Neural cell (in vitro differentiated cells): ENCODE measurements at regions not wholly inside any gene's neighbourhood (a gene's known extent, or its start where the extent isn't known, plus 50 kb on each side); places are given as distances from the start of the nearest gene placed in this dataset.

Experiments used
- H2AFZ ChIP-seq: fragments of 200-600, 300-800 bp; sonication (generic), shearing (Covaris generic); 2 replicates; pipeline ENCODE4 v1.6.0; 2014; ENCODE audit warnings: low read depth, mild to moderate bottlenecking, antibody characterized with exemption, low read length, moderate library complexity
- H3F3A ChIP-seq: fragments of 200-600 bp; shearing (Covaris generic); 2 replicates; pipeline ENCODE4 v1.6.1; 2016; ENCODE audit warnings: mild to moderate bottlenecking, moderate library complexity, mixed read lengths, antibody characterized with exemption, low read length; ENCODE audit not compliant: insufficient read depth, poor library complexity, severe bottlenecking
- H3K27ac ChIP-seq: fragments of 200-600, 300-800 bp; sonication (generic), shearing (Covaris generic); 2 replicates; pipeline ENCODE4 v1.5.1; 2014; ENCODE audit warnings: mild to moderate bottlenecking, low read length, moderate library complexity
- H3K27me3 ChIP-seq: fragments of 300-800, 200-600 bp; sonication (generic), shearing (Covaris generic); 2 replicates; pipeline ENCODE4 v1.6.0; 2014; ENCODE audit warnings: mild to moderate bottlenecking, low read depth, low read length, moderate library complexity; ENCODE audit not compliant: insufficient read depth
- H3K36me3 ChIP-seq: fragments of 300-800, 200-600 bp; sonication (generic), shearing (Covaris generic); 2 replicates; pipeline ENCODE4 v1.5.1; 2014; ENCODE audit warnings: mild to moderate bottlenecking, antibody characterized with exemption, low read length, moderate library complexity; ENCODE audit not compliant: insufficient read depth
- H3K4me2 ChIP-seq: fragments of 300-800, 200-600 bp; sonication (generic), shearing (Covaris generic); 2 replicates; pipeline ENCODE4 v1.6.0; 2014; ENCODE audit warnings: mild to moderate bottlenecking, low read length
- H3K4me3 ChIP-seq: fragments of 300-800, 200-600 bp; sonication (generic), shearing (Covaris generic); 2 replicates; pipeline ENCODE4 v1.5.1; 2014; ENCODE audit warnings: mild to moderate bottlenecking, low read length, moderate library complexity
- H3K79me2 ChIP-seq: fragments of 200-600 bp; shearing (Covaris generic); replicated peaks from 2 replicates; pipeline ENCODE4 v1.6.0; 2014; ENCODE audit warnings: mild to moderate bottlenecking, low read length, moderate library complexity; ENCODE audit not compliant: insufficient read depth
- H3K9ac ChIP-seq: fragments of 300-800, 200-600 bp; sonication (generic), shearing (Covaris generic); 2 replicates; pipeline ENCODE4 v1.6.1; 2016; ENCODE audit warnings: mild to moderate bottlenecking, low read length, mixed read lengths
- H3K9me2 ChIP-seq: fragments of 200-600 bp; shearing (Covaris generic); 2 replicates; pipeline ENCODE4 v1.6.1; 2016; ENCODE audit warnings: mild to moderate bottlenecking, low read length, mixed read lengths; ENCODE audit not compliant: insufficient read depth
- H3K9me3 ChIP-seq: fragments of 200-600, 300-800 bp; sonication (generic), shearing (Covaris generic); 2 replicates; pipeline ENCODE4 v1.6.1; 2016; ENCODE audit warnings: mild to moderate bottlenecking, mixed run types, low read length, moderate library complexity, mixed read lengths
- H4K20me1 ChIP-seq: fragments of 200-600 bp; shearing (Covaris generic); 2 replicates; pipeline ENCODE4 v1.6.1; 2016; ENCODE audit warnings: mild to moderate bottlenecking, mixed run types; ENCODE audit not compliant: insufficient read depth
- EP300 ChIP-seq: fragments of 450-650 bp; conservative IDR thresholded peaks from 2 replicates; pipeline ENCODE4 v1.6.1; 2014; ENCODE audit warnings: antibody characterized with exemption, mild to moderate bottlenecking, moderate library complexity; ENCODE audit not compliant: poor library complexity, severe bottlenecking
- EZH2 ChIP-seq: fragments of 200-600, 300-800 bp; shearing (Covaris generic), sonication (generic); IDR thresholded peaks from 2 replicates; pipeline ENCODE4 v1.6.1; 2014; ENCODE audit warnings: antibody characterized with exemption, low read length, borderline replicate concordance, mild to moderate bottlenecking; ENCODE audit not compliant: insufficient read depth, poor library complexity, severe bottlenecking
- MXI1 ChIP-seq: fragments of 450-650 bp; conservative IDR thresholded peaks from 2 replicates; pipeline ENCODE4 v1.6.1; 2014; ENCODE audit warnings: antibody characterized with exemption, mild to moderate bottlenecking; ENCODE audit not compliant: poor library complexity, severe bottlenecking
- POLR2AphosphoS5 ChIP-seq: IDR thresholded peaks from 2 replicates; pipeline ENCODE4 v1.6.1; 2012
- RAD21 ChIP-seq: fragments of 450-650 bp; conservative IDR thresholded peaks from 2 replicates; pipeline ENCODE4 v1.6.1; 2014; ENCODE audit warnings: antibody characterized with exemption, mild to moderate bottlenecking, moderate library complexity
- REST ChIP-seq: IDR thresholded peaks from 2 replicates; pipeline ENCODE4 v1.6.1; 2012; ENCODE audit warnings: borderline replicate concordance
- SMC3 ChIP-seq: fragments of 450-650 bp; conservative IDR thresholded peaks from 2 replicates; pipeline ENCODE4 v1.6.1; 2014; ENCODE audit warnings: antibody characterized with exemption, mild to moderate bottlenecking, moderate library complexity; ENCODE audit not compliant: poor library complexity
- TAF1 ChIP-seq: IDR thresholded peaks from 2 replicates; pipeline ENCODE4 v1.6.1; 2012; ENCODE audit warnings: low read depth
- TF ChIP-seq, protein P1 (sequence below): fragments of 450-650 bp; IDR thresholded peaks from 2 replicates; pipeline ENCODE4 v1.5.1; 2014; ENCODE audit warnings: antibody characterized with exemption, mild to moderate bottlenecking, moderate library complexity; ENCODE audit not compliant: poor library complexity, severe bottlenecking

- no peaks in the 10 kb centered on the region for H3K9me2 ChIP-seq
- H3K4me3 ChIP-seq: no peak overlapping the region
- no peak overlapping the region for H3K9ac ChIP-seq
- no peaks in the 10 kb centered on the region for H3K79me2 ChIP-seq
- no peaks in the 10 kb centered on the region for H3K36me3 ChIP-seq
- no peaks in the 10 kb centered on the region for H3K27me3 ChIP-seq
- no peaks in the 10 kb centered on the region for H3K9me3 ChIP-seq
- no peaks in the 10 kb centered on the region for H3F3A ChIP-seq
- H3K27ac ChIP-seq: no peak overlapping the region
- no peak overlapping the region for H2AFZ ChIP-seq
- no peak overlapping the region for H3K4me2 ChIP-seq
- H4K20me1 ChIP-seq: no peaks in the 10 kb centered on the region
- no peak for TF ChIP-seq MXI1
- no peak for TF ChIP-seq EZH2
- TF ChIP-seq SMC3: no peak
- TF ChIP-seq REST: no peak
- no peak for TF ChIP-seq POLR2AphosphoS5
- TF ChIP-seq, protein P1, sequence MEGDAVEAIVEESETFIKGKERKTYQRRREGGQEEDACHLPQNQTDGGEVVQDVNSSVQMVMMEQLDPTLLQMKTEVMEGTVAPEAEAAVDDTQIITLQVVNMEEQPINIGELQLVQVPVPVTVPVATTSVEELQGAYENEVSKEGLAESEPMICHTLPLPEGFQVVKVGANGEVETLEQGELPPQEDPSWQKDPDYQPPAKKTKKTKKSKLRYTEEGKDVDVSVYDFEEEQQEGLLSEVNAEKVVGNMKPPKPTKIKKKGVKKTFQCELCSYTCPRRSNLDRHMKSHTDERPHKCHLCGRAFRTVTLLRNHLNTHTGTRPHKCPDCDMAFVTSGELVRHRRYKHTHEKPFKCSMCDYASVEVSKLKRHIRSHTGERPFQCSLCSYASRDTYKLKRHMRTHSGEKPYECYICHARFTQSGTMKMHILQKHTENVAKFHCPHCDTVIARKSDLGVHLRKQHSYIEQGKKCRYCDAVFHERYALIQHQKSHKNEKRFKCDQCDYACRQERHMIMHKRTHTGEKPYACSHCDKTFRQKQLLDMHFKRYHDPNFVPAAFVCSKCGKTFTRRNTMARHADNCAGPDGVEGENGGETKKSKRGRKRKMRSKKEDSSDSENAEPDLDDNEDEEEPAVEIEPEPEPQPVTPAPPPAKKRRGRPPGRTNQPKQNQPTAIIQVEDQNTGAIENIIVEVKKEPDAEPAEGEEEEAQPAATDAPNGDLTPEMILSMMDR: no peak
- no peak for TF ChIP-seq EP300
- no peak for TF ChIP-seq TAF1
- TF ChIP-seq RAD21: no peak
Observed at GRCh38 chr2:217551252-217551899, 451.4 kb downstream of the TNS1 start.

- H4K20me1 ChIP-seq: no peaks in the 10 kb centered on the region
- H3K9ac ChIP-seq: no peak overlapping the region
- no peaks in the 10 kb centered on the region for H3K79me2 ChIP-seq
- no peaks in the 10 kb centered on the region for H3F3A ChIP-seq
- no peaks in the 10 kb centered on the region for H3K27me3 ChIP-seq
- H3K36me3 ChIP-seq: no peaks in the 10 kb centered on the region
- H2AFZ ChIP-seq: no peak overlapping the region
- H3K9me3 ChIP-seq: no peaks in the 10 kb centered on the region
- H3K9me2 ChIP-seq: no peaks in the 10 kb centered on the region
- no peak for TF ChIP-seq RAD21
- no peak for TF ChIP-seq MXI1
- no peak for TF ChIP-seq EZH2
- TF ChIP-seq POLR2AphosphoS5: no peak
- TF ChIP-seq TAF1: no peak
- no peak for TF ChIP-seq SMC3
- TF ChIP-seq, protein P1: no peak
- TF ChIP-seq EP300: no peak
- no peak for TF ChIP-seq REST
- no peak overlapping the region for H3K4me2 ChIP-seq
- H3K27ac ChIP-seq: no peak overlapping the region
- no peak overlapping the region for H3K4me3 ChIP-seq
Observed at GRCh38 chr2:217539126-217539525, 463.7 kb downstream of the TNS1 start.
